ENCODE measurements at regions not wholly inside any gene's neighbourhood (a gene's known extent, or its start where the extent isn't known, plus 50 kb on each side); places are given as distances from the start of the nearest gene placed in this dataset.
"Not testable (repeated sequence)": the region's sequence is repeated elsewhere in the genome, so short reads cannot be mapped to it uniquely, and the experiment has no call there.

DNA sequence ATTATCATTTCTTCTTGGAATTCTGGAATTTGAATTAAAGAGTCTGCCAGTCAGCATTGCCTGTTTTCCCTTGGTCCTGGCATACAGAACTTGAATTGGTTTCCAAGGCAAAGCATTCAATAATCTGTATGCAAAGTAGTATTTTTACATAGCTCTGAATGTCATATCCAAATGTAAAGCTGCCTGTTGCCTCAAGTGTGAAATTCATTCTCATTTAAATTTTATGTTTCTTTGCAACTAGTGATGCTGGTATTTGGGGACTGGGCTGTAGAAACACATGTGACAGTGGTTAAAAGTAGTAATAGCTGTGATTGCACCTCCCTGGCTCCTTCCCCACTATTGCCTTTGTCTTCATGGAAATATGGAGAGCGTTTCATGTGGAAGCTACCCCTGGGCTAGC is 743.9 kb upstream of the GOLIM4 start:
- DNase-seq = no peak

DNA sequence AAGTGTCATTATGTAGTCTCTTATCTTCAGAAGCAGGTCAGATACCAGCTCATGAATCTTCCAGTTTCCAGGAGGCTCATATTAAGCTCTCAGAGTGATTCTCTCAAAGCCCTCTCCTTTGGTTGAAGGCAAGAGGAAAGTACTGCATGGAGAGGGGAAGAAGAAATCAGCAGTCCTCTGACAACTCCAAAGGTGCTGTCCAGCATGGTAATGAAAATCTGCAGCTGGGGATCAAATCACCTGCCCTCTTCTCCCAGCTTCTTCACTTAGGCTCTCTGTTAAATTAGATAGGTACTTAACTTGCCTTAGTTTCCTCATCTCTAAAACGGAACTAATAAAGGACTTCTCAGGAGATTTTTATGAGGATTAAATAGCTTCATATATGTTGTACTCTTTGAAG is 738.8 kb upstream of the GOLIM4 start:
- no peak for DNase-seq

DNA sequence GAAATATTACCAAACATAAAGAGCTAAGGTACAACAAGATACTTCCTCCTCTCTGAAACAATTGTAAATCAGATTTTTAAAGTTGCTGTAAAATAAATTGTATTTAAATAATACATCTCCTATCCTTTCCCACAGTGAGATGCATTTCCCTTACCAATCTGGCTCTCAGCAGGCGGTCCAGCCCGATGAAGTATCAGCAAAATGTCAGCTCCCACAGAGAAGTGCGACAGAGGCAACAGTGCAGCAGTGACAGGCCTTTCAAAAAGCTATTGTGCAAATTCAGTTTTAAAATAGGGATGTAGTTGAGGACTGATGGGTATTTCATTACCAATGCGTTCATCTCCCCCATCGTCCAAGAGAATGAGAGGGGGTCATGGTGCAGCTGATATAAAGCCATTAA is 733.2 kb upstream of the GOLIM4 start:
- DNase-seq = no peak

DNA sequence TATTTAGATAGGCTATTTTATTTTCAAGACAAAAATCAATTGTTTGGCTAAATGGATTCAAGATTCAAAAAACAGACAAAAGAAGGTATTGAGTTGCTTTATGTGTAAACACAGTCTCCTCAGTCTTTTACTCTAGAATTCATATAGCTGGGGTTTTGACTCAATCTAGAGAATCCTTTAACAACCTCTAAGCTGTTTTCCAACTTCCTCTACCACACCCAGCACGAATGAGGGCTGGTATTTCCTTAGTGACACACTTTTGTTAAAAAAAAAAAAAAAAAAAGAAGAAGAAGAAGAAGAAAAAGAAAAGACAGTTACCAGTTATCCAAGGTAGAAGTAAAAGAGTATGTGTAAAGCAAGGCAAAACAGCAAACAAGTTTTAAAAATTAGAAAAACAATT is 732.8 kb upstream of the GOLIM4 start:
- DNase-seq = no peak

DNA sequence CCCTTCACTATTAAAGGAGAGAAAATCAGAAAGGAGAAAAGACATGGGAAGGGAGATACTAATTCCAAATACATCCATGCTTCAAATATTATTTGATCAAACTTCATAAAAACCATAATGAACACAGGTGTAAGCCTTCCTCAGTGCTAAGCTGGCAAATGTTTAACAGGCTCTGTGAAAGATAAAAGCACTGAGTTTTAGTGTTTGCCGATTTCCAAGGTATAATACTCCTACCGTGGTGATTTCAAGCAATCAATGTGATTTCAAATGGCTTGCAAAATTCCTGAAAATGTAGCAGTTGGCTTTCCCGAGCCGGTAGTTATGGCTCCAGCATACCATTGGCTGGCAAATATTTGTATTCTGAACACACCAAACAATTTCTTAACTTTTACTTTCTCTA is 732.3 kb upstream of the GOLIM4 start:
- DNase-seq = no peak

DNA sequence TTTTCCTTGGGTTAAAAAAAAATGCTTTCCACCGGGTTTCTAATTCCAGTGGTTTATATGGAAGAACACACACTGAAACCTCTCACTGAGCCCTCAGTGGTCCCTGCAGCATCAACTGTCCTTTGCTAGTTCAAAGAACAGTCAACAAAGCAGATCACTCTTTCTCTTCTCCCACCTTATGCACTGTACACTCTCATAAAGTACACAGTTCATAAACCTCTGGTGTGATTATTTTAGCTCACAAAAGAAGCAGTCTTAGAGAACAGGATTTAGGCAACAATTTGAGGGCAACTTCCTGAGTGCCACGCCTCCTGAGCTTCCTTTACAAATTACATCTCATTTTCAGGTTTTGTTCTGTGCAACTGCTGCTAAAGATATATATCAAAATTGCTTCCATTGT is 728.4 kb upstream of the GOLIM4 start:
- no peak for DNase-seq

DNA sequence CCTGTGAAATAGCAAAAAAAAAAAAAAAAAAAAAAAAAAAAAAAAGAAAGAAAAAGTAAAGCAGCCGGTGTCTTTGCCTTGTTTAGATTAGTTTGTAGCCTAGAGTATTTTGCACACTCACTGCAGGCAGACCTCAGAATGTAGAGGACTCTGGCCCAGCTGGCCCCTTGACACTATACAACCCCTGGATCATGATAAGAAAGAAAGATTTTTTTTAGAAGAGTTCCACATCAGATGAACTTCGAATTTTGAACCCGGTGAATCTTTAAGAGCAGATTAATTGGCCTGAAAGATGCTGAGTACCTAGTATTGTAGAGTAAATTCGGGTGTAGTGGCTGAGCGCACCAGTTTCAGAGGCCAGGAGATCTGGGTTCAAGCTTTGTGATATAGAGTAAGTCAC is 727.7 kb upstream of the GOLIM4 start:
- no peak for DNase-seq

DNA sequence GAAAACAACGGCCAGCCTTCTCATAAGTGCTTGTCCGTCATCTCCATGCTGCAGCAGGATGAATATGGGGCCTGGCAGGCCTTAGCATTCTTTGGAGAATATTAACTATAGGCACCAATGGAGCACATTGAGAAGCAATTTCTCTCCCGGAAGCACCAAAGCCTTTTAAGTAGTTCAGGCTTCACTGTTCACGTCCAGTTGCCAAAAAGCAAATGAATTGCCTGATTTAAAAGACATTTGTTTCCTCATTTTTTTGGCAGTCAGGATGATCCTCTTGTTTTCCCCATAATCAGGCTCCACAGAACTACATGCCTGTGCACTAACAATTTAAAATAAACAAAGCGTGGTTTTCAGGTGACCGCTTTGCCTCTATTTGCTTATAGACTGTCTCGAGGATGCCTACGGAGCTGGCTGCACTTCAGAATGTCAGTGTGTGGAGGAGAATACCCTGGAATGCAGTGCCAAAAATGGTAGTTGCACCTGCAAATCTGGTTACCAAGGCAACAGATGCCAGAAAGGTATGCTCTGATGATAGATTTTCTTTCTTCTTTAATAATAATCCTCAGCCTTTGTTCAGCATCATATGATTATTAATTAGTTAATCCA is 725.2 kb upstream of the GOLIM4 start:
- no peak for DNase-seq

DNA sequence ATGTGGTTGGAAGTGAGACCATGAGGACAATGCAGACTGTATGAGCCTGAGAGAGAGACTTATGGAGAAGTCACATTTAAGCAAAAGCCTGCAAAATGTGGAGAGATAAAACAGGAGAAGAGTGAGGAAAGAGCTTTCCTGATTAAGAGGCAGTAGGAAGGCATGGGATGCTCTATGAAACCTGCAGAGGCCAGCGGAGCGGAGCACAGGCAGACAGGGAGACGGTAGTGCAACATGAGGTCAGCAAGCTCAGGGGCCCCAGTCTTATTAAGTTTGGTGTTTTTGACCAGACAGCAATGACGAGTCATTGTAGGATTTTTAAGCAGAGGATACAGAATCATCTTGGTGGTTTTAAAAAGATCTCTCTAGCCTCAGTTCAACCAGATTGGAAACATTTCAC is 721.5 kb upstream of the GOLIM4 start:
- DNase-seq = no peak

DNA sequence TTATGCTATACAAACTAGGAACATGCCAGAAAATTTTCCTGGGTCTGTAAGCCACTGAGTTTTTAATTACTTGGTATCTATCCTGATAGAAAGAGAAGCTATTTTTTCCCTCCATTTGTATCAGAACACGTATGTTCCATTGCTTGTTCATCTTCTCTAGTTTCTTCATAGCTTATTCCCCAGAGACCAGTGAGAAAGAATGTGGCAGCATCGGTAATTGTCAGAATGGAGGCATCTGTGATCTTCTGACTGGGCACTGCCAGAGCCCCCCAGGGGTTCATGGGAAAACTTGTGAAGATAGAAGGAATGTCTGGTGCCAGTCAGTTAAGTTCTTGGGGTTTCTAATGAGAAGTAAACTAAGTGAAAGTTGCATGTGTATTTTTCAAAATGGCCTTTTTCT is 720.2 kb upstream of the GOLIM4 start:
- no peak for DNase-seq

DNA sequence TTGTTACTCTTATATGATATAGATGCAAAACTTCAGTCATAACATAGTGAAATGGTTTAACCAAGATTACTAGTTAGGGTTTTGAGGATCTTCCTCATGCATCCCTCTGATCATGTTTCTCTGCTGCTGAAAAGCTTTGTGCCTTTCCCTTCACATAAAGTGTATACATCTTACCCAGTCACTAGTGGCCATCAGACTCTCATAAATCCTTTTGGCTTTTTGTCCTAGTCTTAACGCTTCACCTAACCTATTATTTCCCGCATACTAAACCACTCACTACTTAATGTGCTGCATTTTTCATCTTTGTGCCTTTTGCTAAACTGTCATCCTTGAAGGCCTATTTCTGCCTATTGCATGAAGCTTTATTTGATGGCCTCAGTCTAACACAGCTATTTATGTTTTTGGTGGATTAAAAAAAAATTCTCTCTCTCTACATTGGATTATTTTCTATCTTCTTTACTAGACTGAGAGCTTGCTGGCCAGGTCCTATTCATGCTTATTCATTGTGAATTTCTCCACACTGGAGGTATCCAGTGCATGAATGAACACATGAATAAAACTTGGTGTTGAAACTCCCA is 717.6 kb upstream of the GOLIM4 start:
- no peak for DNase-seq

DNA sequence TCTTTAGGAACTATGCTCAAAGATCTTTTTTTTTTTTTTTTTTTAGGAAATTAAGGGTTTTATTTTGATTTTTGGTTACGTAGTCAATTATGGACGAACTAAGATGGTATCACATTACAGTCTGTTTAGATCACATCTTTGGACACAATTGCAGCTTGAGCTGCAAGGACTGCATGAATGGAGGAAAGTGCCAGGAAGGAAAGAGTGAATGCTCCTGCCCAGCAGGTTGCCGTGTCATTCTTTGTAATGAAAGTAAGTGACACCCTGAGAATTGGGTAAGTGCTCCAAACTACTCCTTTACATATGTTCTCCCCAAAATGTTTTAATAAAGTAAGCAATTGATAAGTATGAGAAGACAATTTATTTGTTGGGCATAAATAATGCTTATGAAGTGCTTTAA is 716.5 kb upstream of the GOLIM4 start:
- DNase-seq = no peak

DNA sequence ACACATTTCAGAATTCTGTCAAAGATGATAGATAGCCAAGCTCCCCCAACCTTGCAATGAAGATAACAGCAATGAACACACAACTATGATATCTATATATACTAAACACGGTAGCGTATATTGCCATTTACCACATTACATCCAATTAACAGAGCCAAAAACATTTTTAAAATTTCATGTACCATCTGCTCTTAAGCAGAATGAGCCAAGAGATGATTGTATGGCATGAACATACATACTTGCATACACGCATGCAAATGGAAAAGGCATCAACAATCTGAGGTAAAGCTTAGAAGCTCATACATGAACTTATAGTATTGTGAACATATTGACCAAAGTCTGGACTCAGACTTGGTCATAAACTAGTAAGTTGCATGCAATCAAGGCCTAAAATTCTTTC is 712.9 kb upstream of the GOLIM4 start:
- DNase-seq = no peak

DNA sequence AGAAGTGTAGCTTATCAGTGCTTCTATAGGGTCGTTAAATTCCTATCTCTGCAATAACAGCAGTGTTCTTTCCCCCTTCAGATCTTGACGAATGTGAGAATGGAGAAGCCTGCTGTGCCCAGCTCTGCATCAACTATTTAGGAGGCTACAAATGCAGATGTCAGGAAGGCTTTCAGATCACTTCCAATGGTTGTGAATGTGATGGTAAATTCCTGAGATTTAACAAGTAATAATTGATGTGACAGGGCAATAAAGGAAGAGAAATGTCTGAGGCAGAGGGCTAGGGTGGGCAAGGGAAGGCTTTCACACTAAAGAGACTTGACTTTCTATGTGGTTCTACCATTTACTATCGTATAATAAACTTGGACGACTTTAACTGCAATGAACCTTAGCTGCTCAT is 711.7 kb upstream of the GOLIM4 start:
- DNase-seq = no peak

DNA sequence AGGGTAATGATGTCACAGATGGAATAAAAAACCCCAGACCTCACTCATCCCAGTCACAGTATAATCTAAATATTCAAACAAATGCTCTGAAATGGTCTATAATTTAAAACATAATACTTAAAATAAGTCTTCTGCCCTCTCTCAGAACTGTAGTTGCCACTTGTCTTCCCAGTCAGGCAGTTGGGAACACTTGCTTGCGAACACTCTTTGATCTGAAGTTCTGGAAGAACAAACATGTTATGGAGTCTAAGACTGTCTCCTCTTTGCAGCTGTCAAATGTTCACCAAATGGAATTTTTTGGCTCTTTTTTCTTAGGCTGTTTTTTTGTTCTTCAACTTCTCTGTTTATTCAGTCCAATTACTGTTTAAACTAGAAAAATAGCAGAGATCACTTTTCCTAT is 711.1 kb upstream of the GOLIM4 start:
- DNase-seq = no peak

DNA sequence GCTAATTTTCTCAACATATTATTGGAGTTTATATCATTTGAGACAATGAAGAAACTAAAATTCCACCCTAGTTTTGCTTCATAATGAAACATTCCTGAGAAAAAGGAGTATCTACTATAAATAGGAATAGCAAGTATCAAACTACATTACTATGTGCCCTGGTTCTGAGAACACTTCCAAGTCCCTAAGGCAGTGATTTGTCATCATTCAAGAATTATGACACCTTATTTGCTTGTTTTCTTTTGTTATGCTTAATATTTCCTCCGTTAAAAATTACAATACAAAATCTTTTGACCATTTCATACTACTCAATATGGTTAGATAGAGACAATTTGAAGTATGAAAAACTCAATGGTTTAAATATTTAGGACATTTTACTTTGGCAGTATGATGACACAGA is 707.8 kb upstream of the GOLIM4 start:
- no peak for DNase-seq

DNA sequence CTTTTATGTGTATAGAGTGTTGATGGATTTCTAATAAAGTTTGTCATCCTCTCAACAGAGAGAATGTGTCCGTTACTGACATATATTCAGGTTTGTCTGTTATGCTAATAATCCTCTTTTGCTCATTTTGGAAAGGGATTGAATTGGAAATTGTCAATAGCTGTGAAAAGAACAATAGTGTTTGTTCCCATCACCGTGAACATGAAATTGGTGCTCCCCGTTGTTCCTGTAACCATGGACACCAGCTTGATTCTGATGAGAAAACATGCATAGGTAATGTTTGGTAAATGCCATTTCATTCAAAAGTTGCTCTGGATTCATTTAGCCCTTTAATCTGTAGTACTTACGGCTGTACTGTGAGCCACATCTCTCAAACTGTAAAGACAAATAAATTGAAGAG is 707.0 kb upstream of the GOLIM4 start:
- no peak for DNase-seq

DNA sequence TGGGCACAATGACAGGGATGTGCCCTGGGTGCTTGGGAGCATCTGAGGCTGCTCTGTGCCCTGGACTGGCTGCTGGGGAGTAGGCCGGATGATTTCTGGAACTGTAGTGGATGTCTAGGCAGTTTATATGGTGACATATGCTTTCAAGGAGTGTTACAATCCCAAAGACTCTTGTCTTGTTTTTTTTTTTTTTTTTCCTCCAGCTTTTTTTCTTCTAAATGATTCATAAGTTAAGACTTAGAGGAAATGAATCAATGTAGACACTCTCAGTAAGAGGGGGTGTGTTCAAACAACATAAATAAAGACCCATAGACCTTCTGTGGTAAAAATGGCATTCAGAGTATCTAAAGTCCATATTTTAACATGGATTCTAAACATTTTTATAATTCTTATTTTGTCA is 706.1 kb upstream of the GOLIM4 start:
- no peak for DNase-seq

DNA sequence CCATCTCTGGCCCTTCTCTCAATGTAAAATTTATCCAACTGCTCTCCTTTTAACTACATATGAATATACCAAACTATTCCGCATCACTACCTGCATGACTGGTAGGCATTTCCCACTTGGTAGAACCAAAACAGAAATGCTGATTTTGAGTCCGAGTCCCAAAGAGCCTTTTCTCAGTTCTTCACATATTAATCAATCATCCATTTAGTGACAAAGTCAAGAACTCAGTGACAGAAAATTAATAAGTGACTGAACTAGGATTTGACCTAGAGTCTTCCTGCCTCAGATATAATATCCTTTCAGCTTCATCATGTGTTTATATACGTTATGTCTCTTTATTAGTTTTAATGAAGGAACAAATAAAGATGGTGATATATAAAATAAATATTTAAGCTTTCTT is 700.6 kb upstream of the GOLIM4 start:
- DNase-seq = no peak

DNA sequence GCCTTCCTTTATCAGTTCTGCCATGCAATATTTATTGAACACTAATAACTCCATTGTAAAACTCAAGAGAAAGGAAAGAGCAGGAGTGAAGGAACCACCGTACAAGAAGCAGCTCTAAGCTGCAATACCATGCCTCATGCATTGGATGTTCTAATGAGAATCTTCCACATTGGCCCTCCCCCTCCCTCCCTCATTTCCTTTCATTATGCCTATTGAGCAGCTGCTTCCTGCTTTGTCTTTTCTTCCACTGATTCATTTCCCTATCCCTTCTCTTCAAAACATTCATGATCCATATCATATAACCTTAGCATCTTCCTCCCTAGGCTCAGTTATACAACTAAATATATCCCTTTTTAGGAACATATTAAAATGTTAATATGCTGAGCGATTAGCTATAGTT is 698.7 kb upstream of the GOLIM4 start:
- DNase-seq = no peak

DNA sequence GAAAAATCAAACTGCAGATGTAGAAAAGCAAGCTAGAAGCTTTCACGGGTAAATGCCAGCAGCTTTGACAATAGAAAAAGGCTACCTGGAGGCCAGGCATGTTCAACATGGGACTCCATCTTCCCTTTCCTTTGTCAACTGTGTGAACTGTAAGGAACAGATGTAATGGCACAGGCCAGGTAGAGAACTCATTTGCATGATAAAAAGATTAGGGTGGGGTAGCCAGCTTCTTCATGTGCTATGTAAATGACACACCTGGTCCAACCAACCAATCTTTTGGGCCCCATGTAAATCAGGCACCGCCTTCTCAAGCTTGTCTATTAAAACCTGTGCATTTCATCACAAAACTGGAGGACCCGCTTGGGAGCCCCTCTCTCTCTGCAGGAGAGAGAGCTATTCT is 686.5 kb upstream of the GOLIM4 start:
- no peak for DNase-seq

DNA sequence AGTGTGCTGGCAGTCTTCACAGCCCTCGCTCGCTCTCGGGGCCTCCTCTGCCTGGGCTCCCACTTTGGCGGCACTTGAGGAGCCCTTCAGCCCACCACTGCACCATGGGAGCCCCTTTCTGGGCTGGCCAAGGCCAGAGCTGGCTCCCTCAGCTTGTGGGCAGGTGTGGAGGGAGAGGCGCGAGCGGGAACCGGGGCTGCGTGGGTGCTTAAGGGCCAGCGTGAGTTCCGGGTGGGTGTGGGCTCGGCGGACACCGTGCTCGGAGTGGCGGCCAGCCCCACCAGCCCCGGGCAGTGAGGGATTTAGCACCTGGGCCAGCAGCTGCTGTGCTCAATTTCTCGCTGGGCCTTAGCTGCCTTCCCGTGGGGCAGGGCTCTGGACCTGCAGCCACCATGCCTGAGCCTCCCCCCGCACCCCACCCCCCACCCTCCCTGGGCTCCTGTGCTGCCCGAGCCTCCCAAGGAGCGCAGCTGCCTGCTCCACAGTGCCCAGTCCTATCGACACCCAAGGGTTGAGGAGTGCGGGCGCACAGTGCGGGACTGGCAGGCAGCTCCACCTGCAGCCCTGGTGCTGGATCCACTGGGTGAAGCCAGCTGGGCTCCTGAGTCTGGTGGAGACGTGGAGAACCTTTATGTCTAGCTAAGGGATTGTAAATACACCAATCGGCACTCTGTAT is 684.4 kb upstream of the GOLIM4 start:
- not testable (repeated sequence) for DNase-seq

DNA sequence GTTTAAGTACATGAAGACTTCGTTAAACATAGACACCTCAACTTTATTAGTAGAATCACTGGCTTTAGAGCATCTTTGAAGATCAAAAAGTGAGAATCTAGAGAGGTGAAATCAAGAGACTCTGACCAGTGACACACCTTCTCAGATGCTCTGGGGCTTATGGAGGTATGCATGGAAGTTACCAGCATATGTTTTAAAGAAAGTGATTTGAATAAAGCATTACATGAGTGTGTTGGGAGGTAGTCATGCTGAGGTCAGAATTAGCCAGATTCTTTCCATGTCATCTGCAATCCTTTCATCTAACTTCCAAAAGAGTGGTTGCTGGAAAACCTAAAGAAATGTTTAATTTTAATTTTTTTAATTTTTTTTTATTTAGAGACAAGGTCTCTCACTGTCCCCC is 658.0 kb upstream of the GOLIM4 start:
- no peak for DNase-seq

DNA sequence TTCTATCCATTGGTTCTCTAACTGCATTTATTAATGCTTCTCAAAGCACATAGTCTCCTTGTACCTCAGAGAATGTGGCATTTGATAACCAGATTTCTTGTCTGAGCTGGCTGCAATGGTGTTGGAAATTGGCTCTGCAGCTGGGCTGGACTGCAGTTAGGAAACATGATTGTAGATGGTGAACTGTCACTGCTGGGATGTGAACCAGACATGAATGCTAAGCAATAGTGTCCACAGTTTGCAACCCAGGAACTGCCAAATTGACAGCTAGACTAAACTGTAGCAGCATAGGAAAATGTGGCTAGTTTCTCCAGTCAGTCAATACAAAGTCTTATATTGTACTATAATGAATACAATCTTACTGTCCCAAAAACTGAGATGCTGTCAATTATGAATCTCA is 656.6 kb upstream of the GOLIM4 start:
- no peak for DNase-seq

DNA sequence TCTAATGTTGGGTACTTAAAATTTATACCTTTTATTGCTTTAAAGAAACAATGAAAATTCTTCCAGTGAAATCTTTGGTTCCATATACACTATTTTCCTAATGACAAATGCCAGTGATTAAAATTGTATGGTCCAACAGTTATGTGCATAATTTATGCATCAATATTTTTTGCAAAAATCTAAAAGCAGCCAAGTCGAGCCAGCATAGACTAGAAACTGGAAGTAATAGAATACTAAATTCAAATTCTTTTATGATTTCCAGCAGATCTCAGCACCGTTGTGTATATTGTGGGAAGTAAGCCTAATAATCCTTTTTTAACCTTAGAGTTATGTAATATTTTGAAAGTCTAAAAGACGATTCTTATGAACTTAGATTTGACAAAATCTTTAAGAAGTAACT is 652.0 kb upstream of the GOLIM4 start:
- no peak for DNase-seq

All from midbrain (tissue), 1 donor.